HG03460 (cell line): ENCODE measurements at regions not wholly inside any gene's neighbourhood (a gene's known extent, or its start where the extent isn't known, plus 50 kb on each side); places are given as distances from the start of the nearest gene placed in this dataset.

ENCODE experiments used
- ATAC-seq: cut with Tn5 transposase; IDR thresholded peaks from one replicate; pipeline ENCODE4 v1.9.1; 2021; ENCODE audit not compliant: unreplicated experiment

DNA sequence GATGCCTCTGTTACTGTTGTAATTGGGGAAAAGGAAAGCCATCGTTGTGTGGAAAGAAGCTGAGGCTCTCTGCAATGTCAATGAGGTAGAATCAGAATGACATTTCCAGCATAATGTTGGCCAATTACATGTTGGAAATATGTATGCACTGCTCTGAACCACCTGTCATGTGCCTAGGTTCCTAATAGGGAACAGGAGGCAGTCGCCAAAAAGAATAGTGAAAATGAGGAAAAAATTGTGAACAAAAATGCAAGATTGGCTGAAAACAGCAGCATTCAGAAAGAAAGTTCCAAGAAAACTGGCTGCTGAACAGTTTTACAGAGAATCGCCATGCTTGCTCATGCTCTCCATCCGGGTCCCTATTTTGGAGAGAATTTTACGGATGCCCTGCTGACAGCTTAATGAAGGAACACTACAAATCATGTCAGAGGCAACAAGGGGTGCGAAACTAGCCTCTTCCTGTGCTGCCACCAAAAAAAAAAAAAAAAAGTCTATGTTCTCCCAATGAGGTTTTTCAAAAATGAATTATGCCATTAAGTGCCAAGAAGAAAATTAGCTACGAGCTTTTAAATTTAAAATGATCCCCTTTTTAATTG, 305.9 kb upstream of the ARRDC4 start:
- no peak for ATAC-seq

DNA sequence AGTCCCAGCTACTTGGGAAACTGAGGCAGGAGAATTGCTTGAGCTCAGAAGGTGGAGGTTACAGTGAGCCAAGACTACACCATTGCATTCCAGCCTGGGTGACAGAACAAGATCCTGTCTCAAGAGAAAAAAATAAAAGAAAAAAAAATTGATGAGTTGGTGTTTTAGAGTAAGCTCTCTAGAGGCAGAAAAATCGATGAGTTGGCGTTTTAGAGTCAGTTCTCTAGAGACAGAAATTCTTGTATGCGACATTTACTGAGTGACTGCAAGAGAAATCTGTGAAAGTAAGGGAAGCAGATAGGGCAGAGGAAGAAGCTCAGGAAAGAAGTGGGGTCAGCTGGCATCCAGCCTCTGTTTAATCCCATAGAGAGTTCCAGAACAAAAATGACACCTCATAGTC, 298.7 kb upstream of the ARRDC4 start:
- no peak for ATAC-seq

DNA sequence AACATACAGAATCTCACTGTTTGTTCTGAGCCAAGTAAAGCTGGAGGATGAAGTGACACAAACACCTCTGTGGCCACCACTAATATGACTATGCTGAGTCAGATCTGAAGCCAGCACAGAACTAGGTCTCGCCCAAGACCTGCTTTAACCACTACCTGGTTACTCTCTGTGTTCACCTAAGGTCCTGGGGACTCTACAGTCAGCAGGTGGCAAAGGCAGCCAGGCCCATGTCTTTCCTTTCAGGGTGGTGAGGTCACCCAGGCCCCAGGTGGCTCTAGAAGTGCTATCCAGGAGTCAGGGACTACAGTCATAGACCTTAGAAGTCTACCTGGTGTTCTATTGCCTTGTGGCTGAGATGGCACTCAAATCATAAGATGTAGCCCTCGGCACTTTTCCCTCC, 287.9 kb upstream of the ARRDC4 start:
- ATAC-seq = no peak

DNA sequence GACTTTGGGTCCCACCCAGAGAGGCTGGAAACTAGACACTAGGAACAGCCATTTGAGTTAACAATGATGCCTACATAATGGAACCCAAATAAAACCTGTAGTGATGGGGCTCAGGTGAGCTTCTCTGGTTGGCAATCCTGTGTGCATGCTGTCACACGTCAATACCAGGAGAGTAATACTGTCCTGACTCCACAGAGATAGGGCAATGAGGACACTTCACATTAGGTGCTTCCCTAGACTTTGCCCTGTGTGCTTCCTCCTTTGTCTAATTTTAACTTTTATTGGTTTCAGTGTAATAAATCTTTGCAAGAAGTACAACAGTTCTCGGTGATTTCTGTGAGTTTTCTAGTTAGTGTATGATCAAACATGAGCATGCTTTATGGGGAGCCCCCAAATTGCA, 281.8 kb upstream of the ARRDC4 start:
- ATAC-seq = no peak

DNA sequence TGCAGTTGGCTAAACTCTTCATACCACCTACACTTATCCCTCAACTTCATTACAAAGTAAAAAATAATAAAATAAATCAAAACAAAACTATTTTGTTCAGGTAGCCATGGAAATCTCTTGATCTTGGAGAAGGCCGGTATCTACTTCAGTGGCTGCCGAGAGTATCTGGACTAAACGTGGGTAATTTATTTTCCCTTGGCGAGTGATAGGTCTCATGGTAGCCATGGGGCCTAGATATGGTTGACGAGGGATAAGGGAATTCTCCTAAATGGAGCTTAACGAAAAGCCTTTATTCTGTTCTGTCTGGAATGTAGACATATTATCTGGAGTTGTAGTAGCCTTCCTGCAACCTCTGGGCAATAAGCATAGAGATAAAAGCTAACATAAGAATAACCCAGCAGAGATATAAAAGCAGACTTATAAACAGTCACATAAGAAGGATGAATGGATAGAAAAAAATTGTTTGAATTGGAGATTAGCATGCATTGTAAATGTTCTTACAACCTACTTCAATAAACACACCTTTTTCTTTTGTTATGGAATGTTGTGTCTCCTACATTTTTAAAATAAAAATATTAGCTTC, 281.3 kb upstream of the ARRDC4 start:
- ATAC-seq = no peak

DNA sequence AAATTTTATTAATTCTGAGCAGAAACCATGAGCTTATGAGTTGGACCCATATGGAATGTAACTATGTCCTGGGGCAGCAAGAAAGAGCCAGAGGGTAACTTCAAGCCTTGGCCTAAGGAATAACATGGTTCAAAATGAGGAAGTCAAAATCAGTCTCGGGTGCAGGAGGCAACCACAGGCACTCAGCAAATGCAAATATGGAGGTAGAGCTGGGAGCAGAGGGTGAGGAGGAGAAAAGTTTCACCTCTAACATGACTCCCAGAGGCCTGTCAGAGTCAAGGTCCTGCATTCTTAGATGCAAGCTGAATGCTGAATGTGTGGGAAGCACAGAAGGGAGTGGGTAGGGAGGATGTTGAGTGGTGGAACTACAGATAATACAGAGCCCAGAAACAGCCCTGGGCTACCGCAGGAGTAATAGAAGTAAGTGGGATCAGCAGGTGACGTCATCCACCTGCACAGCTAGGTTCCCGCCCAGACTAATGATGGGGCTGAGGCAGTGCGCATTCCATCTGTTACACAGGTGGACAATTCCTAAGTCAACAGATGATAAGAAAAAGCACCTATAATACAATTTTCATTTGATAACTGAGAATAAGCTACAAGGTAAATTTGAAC, 279.8 kb upstream of the ARRDC4 start:
- ATAC-seq = no peak

DNA sequence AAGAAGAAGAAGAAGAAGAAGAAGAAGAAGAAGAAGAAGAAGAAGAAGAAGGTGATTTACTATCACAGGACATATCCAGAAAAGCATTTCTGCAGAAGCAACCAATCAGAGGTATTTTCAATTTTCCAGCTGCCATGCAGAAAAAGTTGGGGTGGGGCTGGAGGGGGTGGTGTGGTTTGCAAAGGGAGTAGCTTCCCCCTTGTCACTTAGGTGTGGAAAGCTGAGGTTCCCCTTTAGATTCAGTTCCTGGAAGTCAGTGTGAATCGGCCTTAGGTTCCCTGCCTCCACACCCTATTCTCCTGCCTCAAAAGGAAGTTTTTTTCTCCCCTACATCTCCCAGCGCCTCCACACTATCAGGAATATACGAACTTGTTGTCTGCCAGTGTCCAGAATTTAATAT, 276.7 kb upstream of the ARRDC4 start:
- ATAC-seq = no peak

DNA sequence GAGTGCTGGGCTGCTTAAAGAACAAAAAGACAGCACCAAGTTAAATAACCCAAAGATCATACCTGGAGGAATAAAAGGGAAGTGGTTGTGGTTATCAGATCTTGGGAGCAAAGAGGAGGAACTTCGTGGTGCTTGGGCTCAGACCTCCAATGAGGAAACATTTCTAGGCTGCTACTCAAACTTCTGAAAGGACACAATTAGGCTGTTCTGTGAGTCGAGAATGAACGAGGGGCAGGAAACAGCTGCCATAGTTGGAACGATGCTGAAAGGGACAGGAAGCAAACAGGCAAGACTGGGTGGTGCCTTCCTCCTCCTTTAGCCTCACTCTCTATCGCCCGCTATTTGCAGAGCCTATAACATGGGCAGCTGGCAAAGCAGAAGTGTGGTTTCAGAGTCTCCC, 276.3 kb upstream of the ARRDC4 start:
- ATAC-seq = no peak

DNA sequence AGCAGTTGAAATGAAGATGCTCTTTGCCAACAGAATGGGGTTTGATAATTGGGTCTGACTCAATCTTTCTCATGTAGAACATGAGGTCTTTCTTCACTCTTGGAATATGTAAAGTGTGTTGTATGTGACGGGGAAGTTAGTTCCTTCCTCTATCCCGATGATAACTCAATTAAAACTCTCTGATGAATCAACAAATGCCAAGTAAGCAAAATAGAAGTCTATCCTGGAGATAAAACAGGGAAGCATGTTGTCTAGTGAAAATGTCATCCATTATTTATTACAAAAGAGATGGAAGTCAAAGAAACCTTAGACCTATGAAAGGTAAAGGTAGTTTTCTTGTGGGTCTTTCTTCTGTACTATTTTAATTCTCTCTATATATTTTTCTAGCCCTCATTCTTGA, 274.2 kb upstream of the ARRDC4 start:
- ATAC-seq = no peak

DNA sequence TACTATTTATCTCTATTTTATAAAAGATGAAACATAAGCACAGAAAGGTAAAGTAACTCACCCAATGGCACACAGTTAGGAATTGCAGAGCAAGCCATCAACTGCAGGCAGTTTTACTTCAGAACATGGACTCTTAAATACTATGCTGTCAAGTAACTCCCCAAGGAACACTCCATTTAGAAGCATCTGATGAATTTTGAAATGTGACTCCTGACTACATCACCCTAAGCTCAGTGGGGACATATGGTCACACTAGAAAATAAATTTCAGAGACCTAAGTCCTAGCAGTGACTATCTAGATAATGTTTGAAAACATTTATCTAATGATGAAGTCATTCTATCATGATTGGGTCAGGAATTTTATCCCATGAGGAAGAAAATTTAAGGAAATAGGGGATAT, 272.8 kb upstream of the ARRDC4 start:
- no peak for ATAC-seq

DNA sequence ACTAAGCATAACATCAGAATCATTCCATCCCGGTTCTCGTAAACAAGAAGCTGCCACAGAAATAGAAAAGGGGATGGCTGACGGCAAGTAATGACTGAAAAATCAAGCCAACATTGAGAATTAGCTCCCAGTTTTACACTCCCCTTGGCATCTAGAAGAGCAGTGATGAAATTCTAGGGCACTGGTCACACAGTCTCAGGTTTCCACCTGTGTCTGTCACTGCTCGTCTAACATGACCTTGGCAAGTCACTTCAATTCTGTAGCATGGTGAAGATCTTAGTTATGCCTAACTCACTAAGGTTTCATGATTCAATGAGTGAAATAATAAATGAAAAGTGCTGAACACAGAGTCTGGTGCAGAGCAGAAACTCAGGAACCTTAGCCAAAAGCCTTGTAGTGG, 272.3 kb upstream of the ARRDC4 start:
- no peak for ATAC-seq

DNA sequence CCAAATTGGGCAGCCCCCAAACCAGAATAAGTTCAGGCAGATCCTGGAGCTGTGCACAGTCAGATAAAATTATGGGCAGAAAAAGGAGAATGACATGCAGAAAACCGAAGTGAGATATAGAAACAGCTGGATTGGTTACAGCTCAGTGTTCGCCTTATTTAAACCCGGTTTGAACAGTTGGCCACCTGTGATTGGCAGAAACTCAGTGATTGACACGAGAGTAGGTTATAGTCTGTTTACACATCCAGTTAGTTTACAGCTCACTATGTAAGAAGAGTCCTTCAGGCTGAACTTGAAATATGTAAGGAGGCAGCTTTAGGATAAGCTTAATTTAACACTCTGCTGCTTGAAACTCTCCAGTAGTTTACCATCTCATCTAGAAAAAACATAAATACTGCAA, 271.6 kb upstream of the ARRDC4 start:
- ATAC-seq = no peak

DNA sequence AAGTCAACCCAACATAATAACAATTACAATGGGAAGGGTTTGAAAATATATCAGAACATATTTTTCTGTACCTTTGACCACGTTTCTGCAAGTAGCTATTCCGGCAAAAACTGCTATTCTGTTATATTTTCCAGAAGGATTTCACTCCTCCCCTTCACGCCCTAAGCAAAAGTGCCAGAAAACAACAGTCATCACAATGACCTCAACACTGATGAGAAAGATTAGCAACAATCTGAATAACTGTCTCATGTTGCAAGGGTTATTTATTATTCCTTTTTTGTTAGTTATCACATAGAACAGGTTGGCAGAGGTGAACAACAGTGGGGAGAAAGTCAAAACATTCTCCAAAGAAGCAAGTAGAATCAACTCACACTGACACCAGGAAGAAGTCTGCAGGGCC, 269.4 kb upstream of the ARRDC4 start:
- no peak for ATAC-seq

DNA sequence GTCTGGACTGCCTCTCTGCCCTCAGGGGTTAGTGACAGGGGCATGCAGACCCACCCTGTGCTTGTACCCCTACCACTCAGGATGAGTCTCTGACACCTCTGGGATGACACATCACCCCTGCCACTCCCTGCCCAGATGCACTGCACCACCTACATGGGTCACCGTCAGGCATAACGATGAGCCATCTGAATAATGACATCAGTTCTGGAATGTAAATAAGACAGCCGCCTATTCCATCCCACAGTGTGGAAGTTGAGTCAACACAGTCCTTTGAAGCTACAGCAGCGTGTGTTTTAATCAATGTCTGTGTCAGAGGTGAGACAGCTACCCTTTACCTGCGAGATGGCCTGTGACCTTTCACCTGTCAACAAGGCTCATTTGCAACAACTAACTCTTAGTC, 268.7 kb upstream of the ARRDC4 start:
- no peak for ATAC-seq

DNA sequence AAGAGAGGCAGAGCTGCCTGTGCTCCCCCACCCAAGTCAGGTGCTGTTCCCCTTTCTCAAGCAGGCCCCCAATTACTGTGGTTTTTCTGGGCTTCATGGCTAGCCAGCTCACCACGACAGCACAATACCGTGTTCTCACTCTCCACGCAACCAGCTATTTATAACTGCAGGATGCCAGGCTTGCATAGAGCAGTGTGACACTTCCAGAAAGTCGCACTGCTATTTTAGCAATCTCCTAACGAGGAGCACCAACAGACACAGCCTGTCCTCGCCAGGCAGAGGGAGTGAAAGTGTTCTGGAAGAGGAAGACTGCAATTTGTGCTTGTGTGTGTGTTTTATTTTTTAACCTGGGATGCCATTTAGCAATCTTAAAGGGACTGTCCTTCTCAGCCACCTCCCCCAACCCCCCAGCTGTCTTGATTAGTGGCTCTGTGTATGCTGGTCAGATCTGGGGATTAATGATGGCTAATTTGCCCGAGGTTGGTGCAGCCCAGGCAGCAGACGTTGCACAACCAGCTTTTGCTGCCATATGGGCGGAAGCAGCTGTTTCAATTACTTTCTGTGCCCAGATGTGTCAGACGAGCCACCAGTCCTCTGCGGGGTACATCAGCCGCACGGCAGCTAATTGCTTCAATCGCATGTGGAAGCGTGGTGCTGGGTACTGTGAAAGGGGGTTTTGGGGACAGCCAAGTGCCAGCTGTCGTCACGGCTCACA, 268.0 kb upstream of the ARRDC4 start:
- no peak for ATAC-seq

DNA sequence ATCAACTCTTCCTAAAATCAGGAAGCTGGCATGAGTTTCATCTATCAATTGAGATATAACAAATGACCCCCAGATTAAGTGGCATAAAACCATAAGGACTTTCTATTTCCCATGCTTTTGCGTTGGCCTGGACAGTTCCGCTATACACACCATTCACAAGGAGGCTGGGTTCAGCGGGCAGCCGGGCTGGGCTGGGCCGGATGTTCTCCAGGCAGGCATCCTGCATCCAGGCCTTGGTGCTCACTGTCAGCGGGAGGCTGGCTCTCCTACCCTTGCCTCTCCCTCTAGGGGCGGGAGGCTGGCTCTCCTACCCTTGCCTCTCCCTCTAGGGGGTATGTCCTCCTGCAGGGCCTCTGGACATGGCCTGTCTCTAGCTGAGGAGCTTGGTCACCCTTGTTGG, 266.0 kb upstream of the ARRDC4 start:
- no peak for ATAC-seq

DNA sequence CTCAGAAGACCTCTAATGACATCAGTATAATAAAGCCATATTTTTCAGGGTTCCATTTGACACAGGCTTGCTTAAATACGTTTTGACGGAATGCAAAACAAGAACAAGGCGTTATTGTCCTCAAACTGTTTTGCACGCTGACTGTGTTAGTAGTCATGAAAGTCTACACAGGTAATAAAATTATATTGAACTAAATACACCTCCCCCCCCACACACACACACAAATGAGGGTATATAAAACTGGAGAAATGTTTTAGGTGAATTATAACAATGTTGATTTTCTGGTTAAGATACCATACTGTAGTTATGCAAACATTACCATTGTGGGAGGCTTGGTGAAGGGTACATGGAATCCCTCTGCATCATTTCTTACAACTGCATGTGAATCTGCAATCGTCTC, 257.1 kb upstream of the ARRDC4 start:
- no peak for ATAC-seq

DNA sequence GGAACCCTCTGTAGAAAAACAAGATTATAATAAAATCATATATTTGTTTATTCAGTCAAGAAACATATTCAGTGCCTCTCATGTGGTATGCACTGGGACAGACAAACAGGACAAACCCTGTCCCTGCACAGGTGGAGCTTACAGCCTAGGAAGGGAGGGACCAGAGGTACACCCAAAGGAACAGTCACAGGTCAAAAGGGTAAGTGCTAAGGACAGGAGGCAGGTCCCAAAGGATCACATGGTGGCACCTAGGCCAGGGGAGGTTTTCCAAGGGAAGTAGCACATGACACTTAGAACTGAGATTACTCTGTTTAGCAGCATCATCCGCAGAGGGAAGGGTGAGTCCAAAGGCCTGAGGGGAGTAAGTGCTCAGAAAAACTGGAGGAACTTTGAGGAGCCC, 254.4 kb upstream of the ARRDC4 start:
- no peak for ATAC-seq

DNA sequence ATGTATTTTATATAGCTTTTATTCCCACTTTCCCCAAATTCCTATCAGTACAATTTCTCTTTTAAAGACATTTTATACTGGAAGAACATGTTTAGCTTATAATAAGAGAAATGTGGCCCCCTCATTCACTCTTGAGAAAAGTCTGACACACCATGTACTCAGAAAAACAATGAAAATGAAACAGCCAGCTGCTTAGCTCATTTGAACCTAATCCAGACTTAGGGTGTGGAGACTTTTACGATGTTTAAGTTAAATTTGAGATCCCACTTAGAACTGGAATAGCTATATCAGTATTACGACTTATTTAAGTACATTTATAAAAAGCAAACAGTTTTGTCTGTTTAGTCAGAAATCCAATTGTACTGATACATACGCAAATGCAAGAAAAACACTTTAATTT, 252.3 kb upstream of the ARRDC4 start:
- ATAC-seq = no peak

DNA sequence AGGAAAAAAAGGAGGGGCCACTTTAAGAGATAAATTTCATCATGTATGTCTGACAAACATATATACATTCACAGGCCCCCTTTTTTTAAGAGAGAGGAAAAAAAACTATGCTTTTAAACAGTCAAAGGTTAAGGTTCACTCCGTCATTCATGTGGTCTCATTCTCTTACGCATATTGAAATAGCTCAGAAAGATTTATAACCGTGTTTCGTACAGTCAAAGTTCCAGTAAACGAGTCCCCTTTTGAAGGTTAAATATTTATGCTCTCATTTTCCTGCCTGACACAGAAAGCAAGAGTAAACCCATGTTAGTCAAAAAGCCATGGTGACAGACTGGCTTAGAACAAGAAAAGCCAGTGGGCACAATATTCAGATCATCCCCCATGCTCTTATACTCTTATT, 248.0 kb upstream of the ARRDC4 start:
- ATAC-seq = no peak

DNA sequence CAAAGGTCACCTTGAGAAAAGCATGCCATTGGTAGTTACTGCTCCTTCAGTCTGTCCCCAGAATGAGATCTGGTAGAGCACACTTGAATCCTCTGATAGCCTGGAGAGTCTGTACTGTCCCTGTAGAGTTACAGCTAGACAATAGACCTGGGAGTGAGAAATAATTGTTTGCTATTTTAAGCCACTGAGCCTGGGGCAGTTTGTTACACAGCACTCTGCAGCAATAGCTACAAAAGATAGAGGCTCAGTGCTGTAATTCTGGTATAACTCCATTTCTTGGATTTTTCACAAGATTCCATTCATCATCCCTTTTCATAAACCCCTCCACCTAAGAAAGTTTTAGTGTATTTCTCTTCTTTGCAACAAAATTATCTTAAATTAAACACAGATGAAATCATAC, 242.7 kb upstream of the ARRDC4 start:
- no peak for ATAC-seq

DNA sequence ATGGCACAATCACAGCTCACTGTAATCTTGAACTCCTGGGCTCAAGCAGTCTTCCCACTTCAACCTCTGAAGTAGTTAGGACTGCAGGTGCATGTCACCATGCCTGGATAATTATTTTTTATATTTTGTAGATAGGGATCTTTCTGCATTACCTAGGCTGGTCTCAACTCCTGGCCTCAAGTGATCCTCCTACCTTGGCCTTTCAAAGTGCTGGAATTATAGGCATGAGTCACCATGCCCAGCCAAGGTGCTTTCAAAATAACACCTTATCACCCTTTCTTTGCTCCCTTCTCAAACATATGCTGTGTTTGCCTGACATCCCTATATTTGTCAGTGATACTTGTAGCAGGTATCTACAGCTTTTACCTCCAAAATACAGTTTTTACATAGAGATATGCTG, 242.0 kb upstream of the ARRDC4 start:
- ATAC-seq = no peak
